ENCODE measurements at regions not wholly inside any gene's neighbourhood (a gene's known extent, or its start where the extent isn't known, plus 50 kb on each side); places are given as distances from the start of the nearest gene placed in this dataset.

DNA sequence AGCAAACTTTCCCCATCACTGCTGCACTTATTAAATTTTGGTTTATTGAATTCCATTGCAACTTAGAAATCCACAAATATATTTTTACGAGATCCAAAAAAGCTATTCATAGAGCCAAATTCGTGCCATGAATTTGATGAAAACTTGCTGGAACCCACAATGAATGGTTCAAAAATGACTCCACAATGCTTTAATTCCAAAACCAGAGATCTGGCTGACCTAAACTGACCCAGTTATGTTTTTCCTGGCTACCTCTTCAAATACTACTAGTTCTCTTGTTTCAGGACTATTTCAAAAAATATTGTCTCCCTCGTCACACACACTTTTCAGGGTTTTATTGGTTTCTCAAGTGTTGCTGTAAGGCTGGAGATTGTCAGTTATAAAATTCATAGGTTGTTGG, 474.8 kb downstream of the PDGFC start (continued):
- TF ChIP-seq ZBTB33 (IDR thresholded peaks at IDR 0.05; ENCODE audit: extremely low read depth, insufficient replicate concordance, low read length) (no peak), YY1 (IDR thresholded peaks at IDR 0.05; ENCODE audit: extremely low read depth, insufficient replicate concordance, low read depth, low read length) (no peak), FOSL1 (IDR thresholded peaks at IDR 0.05; ENCODE audit: low read depth) (no peak), POLR2AphosphoS5 (IDR thresholded peaks at IDR 0.05; ENCODE audit: low read depth, low read length) (no peak)

DNA sequence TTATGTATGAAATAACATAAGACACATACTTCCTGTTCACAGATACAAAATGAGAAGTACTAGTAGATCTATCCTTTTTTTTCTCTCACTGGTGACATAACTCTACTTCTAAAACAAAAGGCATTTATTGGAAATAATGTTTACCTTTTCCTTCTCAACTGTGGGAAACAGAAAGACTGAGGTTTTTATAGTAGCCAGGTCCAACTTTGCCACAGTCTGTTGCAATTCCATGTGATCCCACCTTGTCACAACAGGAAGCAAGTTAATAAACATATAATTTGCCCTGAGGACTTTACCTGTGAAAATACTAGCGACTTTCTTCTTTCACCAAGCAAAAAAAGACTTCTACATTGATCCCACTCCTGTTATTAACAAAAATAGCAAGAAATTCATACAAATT, 475.8 kb downstream of the PDGFC start:
- Histone ChIP-seq H3K9me2 (ENCODE audit: insufficient read depth) (no peaks in the 10 kb centered on the region), H4K20me1 (ENCODE audit: insufficient read depth) (no peaks in the 10 kb centered on the region), H3K27me3 (ENCODE audit: insufficient read depth, low read length) (no peaks in the 10 kb centered on the region), H3K27ac (ENCODE audit: low read depth, low read length) (no peak overlapping the region), H3K79me2 (ENCODE audit: insufficient read depth, low read length) (no peaks in the 10 kb centered on the region), H3K4me1 (ENCODE audit: control insufficient read depth in 1 of 2, insufficient read depth in 2 of 2, low read length in 2 of 2) (no peaks in the 10 kb centered on the region), H2AFZ (ENCODE audit: low read depth, low read length, poor library complexity, severe bottlenecking) (no peak overlapping the region), H3K9me3 (ENCODE audit: control insufficient read depth in 1 of 2, insufficient read depth in 1 of 2, low read depth in 1 of 2, low read length in 2 of 2) (no peaks in the 10 kb centered on the region), H3K4me2 (ENCODE audit: low read length) (no peak overlapping the region), H3K4me3 (replicated peaks in 1 of 2; ENCODE audit: low read depth in 1 of 2, low read length in 2 of 2) (no peak overlapping the region), H3K36me3 (ENCODE audit: control insufficient read depth in 1 of 2, insufficient read depth in 2 of 2, low read length in 2 of 2) (no peaks in the 10 kb centered on the region), H3K9ac (ENCODE audit: low read length) (no peak overlapping the region)
- no peak for ATAC-seq
- ChIA-PET RAD21 (ENCODE audit: low non-redundant PET in 1 of 2, low total read pairs in 2 of 2, uncharacterized antibody in 2 of 2, unreplicated experiment in 2 of 2) (no interaction called here), CTCF (no interaction called here), POLR2A (no interaction called here)
- no TSS peak for BruUV-seq (replicated peaks)
- no peak for DNase-seq (ENCODE audit: low read depth, low spot score)
- intact Hi-C loops (cut with micrococcal nuclease): no loop called here
- TF ChIP-seq, protein P1, sequence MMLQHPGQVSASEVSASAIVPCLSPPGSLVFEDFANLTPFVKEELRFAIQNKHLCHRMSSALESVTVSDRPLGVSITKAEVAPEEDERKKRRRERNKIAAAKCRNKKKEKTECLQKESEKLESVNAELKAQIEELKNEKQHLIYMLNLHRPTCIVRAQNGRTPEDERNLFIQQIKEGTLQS (IDR thresholded peaks at IDR 0.05): no peak
- no peak for TF ChIP-seq RAD21 (IDR thresholded peaks at IDR 0.05; ENCODE audit: low read depth)
- no peak for TF ChIP-seq YY1 (IDR thresholded peaks at IDR 0.05; ENCODE audit: extremely low read depth, insufficient replicate concordance, low read depth, low read length)
- TF ChIP-seq CTCF (IDR thresholded peaks at IDR 0.05 in 2 of 3, conservative IDR thresholded peaks at IDR 0.05 in 1 of 3; ENCODE audit: borderline replicate concordance in 1 of 3, insufficient read depth in 1 of 3, low read depth in 2 of 3, low read length in 2 of 3): no peak
- no peak for TF ChIP-seq SRF (IDR thresholded peaks at IDR 0.05; ENCODE audit: low read depth)
- no peak for TF ChIP-seq ZBTB33 (IDR thresholded peaks at IDR 0.05; ENCODE audit: extremely low read depth, insufficient replicate concordance, low read length)
- TF ChIP-seq JUND (IDR thresholded peaks at IDR 0.05): no peak
- no peak for TF ChIP-seq SIN3A (IDR thresholded peaks at IDR 0.05; ENCODE audit: low read depth)
- TF ChIP-seq, protein P2, sequence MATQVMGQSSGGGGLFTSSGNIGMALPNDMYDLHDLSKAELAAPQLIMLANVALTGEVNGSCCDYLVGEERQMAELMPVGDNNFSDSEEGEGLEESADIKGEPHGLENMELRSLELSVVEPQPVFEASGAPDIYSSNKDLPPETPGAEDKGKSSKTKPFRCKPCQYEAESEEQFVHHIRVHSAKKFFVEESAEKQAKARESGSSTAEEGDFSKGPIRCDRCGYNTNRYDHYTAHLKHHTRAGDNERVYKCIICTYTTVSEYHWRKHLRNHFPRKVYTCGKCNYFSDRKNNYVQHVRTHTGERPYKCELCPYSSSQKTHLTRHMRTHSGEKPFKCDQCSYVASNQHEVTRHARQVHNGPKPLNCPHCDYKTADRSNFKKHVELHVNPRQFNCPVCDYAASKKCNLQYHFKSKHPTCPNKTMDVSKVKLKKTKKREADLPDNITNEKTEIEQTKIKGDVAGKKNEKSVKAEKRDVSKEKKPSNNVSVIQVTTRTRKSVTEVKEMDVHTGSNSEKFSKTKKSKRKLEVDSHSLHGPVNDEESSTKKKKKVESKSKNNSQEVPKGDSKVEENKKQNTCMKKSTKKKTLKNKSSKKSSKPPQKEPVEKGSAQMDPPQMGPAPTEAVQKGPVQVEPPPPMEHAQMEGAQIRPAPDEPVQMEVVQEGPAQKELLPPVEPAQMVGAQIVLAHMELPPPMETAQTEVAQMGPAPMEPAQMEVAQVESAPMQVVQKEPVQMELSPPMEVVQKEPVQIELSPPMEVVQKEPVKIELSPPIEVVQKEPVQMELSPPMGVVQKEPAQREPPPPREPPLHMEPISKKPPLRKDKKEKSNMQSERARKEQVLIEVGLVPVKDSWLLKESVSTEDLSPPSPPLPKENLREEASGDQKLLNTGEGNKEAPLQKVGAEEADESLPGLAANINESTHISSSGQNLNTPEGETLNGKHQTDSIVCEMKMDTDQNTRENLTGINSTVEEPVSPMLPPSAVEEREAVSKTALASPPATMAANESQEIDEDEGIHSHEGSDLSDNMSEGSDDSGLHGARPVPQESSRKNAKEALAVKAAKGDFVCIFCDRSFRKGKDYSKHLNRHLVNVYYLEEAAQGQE (IDR thresholded peaks at IDR 0.05; ENCODE audit: low read depth): no peak
- TF ChIP-seq EGR1 (IDR thresholded peaks at IDR 0.05; ENCODE audit: low read depth): no peak
- no peak for TF ChIP-seq EZH2phosphoT487 (IDR thresholded peaks at IDR 0.05; ENCODE audit: borderline replicate concordance)
- TF ChIP-seq ELF1 (IDR thresholded peaks at IDR 0.05; ENCODE audit: borderline replicate concordance, low read depth): no peak
- no peak for TF ChIP-seq POLR2AphosphoS5 (IDR thresholded peaks at IDR 0.05; ENCODE audit: low read depth, low read length)
- TF ChIP-seq, protein P3, sequence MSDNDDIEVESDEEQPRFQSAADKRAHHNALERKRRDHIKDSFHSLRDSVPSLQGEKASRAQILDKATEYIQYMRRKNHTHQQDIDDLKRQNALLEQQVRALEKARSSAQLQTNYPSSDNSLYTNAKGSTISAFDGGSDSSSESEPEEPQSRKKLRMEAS (IDR thresholded peaks at IDR 0.05): no peak

Measured in HCT116 (cell line).